ENCODE measurements at regions not wholly inside any gene's neighbourhood (a gene's known extent, or its start where the extent isn't known, plus 50 kb on each side); places are given as distances from the start of the nearest gene placed in this dataset.

DNA sequence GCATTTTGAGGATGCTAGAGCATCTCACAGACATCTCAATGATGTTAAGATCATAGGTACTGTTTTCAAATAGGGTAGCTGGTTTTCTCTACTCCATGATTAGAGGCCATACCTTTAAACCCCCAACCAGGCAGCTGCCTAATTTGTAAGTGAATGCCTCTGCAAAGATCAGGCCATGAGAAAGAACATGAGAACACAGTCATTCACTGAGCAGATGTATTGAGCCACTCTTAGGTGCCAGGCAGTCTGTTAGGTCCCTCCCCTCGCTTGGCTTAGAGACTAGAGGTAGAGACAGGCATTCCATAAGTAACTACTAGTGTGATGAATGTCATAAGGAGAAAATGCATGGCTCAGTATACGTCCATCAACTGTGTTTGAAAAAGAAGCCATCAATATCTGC lies 410.0 kb downstream of the FGF9 start:
- no peaks in the 10 kb centered on the region for H4K20me1 ChIP-seq (ENCODE audit: insufficient read depth, low read length)
- H3K4me2 ChIP-seq (ENCODE audit: low read depth, low read length), result no peak overlapping the region
- H2BK15ac ChIP-seq (ENCODE audit: low read depth, low read length), result no peak overlapping the region
- H4K91ac ChIP-seq (ENCODE audit: insufficient read depth, low read depth, low read length), result peak overlapping the region; percentile 1; the same call in 1 of the 2 replicates
- no peak overlapping the region for H3K4ac ChIP-seq (ENCODE audit: low read depth, low read length)
- peaks cover 3% of the 10 kb centered on the region; the same call in 1 of the 2 replicates for H3K4me1 ChIP-seq (ENCODE audit: control insufficient read depth, insufficient read depth, low read length)
- no peak for ATAC-seq (ENCODE audit: low read depth)
- H3K9ac ChIP-seq (ENCODE audit: low read depth, low read length), result no peak overlapping the region
- no peak overlapping the region for H2BK5ac ChIP-seq (ENCODE audit: low read depth, low read length, poor library complexity, severe bottlenecking)
- H3K23ac ChIP-seq (ENCODE audit: low read depth, low read length), result no peak overlapping the region
- H3K36me3 ChIP-seq (ENCODE audit: control insufficient read depth, insufficient read depth, low read length), result no peaks in the 10 kb centered on the region
- intact Hi-C loops (cut with micrococcal nuclease), result no loop called here
- H3K27me3 ChIP-seq (ENCODE audit: control insufficient read depth, insufficient read depth, low read length), result peaks cover 1% of the 10 kb centered on the region
- no CpG with 5 or more reads among the region's 2 CpGs for WGBS, 2 experiments (ENCODE audit: extremely low coverage in 2 of 2, insufficient read length in 1 of 2)
- H2AK5ac ChIP-seq (ENCODE audit: low read depth, low read length), result no peak overlapping the region
- H3K56ac ChIP-seq (ENCODE audit: extremely low read depth, insufficient read depth, low read length), result no peak overlapping the region
- CTCF ChIA-PET, result no interaction called here
- H2AK9ac ChIP-seq (replicated peaks; ENCODE audit: low read depth, low read length, poor library complexity), result no peak overlapping the region
- POLR2A ChIA-PET (ENCODE audit: unreplicated experiment), result no interaction called here
- H4K5ac ChIP-seq (ENCODE audit: low read depth, low read length), result no peak overlapping the region
- dilution Hi-C loops (cut with HindIII; ENCODE audit: low sequenced_read_pairs, unreplicated experiment), result no loop called here
- H3K9me3 ChIP-seq (ENCODE audit: control insufficient read depth, insufficient read depth, low read length), result no peaks in the 10 kb centered on the region
- no peak overlapping the region for H3K18ac ChIP-seq (ENCODE audit: low read depth, low read length)
- H2BK20ac ChIP-seq (ENCODE audit: low read depth, low read length), result peak overlapping the region; percentile 8; the same call in 1 of the 2 replicates
- H3K14ac ChIP-seq (replicated peaks; ENCODE audit: low read depth, low read length), result no peak overlapping the region
- no TSS peak for BruUV-seq (replicated peaks)
- H2AFZ ChIP-seq (replicated peaks; ENCODE audit: low read length, poor library complexity), result no peak overlapping the region
- H2BK120ac ChIP-seq (ENCODE audit: low read depth, low read length), result no peak overlapping the region
- H4K8ac ChIP-seq (ENCODE audit: low read depth in 2 of 2, low read length in 2 of 2), result no peak overlapping the region
- DNase-seq, result no peak
- no peak overlapping the region for H3K27ac ChIP-seq (ENCODE audit: insufficient read depth, low read length)
- no peaks in the 10 kb centered on the region for H3K79me1 ChIP-seq (ENCODE audit: low read depth in 1 of 2, low read length in 2 of 2)
- no peak overlapping the region for H3K4me3 ChIP-seq (ENCODE audit: insufficient read depth, low read depth, low read length)
- no peaks in the 10 kb centered on the region for H3K9me1 ChIP-seq (ENCODE audit: insufficient read depth, low read length)
- in situ Hi-C loops (cut with MboI; ENCODE audit: low sequenced_read_pairs), result no loop called here
- TF ChIP-seq MAFK (IDR thresholded peaks at IDR 0.05; ENCODE audit: low read depth, low read length) (no peak), BHLHE40 (IDR thresholded peaks at IDR 0.05; ENCODE audit: low read depth, low read length) (no peak), RFX5 (IDR thresholded peaks at IDR 0.05; ENCODE audit: low read depth, low read length) (no peak), FOS (IDR thresholded peaks at IDR 0.05; ENCODE audit: low read depth, low read length) (no peak), MXI1 (IDR thresholded peaks at IDR 0.05; ENCODE audit: borderline replicate concordance, low read depth, low read length) (no peak), MAZ (IDR thresholded peaks at IDR 0.05; ENCODE audit: borderline replicate concordance, low read depth, low read length) (no peak), POLR2A (IDR thresholded peaks at IDR 0.05; ENCODE audit: low read depth, low read length) (no peak), CEBPB (IDR thresholded peaks at IDR 0.05; ENCODE audit: low read depth, low read length) (no peak), RAD21 (IDR thresholded peaks at IDR 0.05; ENCODE audit: low read length) (no peak), CHD1 (IDR thresholded peaks at IDR 0.05; ENCODE audit: low read depth, low read length) (no peak), RCOR1 (IDR thresholded peaks at IDR 0.05; ENCODE audit: insufficient replicate concordance, low read length) (no peak), SMC3 (IDR thresholded peaks at IDR 0.05; ENCODE audit: low read depth, low read length) (no peak), NFE2L2 (IDR thresholded peaks at IDR 0.05; ENCODE audit: low read depth, low read length) (no peak)
- TF ChIP-seq, protein P1, sequence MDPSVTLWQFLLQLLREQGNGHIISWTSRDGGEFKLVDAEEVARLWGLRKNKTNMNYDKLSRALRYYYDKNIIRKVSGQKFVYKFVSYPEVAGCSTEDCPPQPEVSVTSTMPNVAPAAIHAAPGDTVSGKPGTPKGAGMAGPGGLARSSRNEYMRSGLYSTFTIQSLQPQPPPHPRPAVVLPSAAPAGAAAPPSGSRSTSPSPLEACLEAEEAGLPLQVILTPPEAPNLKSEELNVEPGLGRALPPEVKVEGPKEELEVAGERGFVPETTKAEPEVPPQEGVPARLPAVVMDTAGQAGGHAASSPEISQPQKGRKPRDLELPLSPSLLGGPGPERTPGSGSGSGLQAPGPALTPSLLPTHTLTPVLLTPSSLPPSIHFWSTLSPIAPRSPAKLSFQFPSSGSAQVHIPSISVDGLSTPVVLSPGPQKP (IDR thresholded peaks at IDR 0.05; ENCODE audit: borderline replicate concordance, low read depth, low read length), result no peak
- TF ChIP-seq, protein P2, sequence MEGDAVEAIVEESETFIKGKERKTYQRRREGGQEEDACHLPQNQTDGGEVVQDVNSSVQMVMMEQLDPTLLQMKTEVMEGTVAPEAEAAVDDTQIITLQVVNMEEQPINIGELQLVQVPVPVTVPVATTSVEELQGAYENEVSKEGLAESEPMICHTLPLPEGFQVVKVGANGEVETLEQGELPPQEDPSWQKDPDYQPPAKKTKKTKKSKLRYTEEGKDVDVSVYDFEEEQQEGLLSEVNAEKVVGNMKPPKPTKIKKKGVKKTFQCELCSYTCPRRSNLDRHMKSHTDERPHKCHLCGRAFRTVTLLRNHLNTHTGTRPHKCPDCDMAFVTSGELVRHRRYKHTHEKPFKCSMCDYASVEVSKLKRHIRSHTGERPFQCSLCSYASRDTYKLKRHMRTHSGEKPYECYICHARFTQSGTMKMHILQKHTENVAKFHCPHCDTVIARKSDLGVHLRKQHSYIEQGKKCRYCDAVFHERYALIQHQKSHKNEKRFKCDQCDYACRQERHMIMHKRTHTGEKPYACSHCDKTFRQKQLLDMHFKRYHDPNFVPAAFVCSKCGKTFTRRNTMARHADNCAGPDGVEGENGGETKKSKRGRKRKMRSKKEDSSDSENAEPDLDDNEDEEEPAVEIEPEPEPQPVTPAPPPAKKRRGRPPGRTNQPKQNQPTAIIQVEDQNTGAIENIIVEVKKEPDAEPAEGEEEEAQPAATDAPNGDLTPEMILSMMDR (conservative IDR thresholded peaks at IDR 0.05; ENCODE audit: low read depth, low read length), result no peak
- TF ChIP-seq, protein P3, sequence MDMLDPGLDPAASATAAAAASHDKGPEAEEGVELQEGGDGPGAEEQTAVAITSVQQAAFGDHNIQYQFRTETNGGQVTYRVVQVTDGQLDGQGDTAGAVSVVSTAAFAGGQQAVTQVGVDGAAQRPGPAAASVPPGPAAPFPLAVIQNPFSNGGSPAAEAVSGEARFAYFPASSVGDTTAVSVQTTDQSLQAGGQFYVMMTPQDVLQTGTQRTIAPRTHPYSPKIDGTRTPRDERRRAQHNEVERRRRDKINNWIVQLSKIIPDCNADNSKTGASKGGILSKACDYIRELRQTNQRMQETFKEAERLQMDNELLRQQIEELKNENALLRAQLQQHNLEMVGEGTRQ (IDR thresholded peaks at IDR 0.05; ENCODE audit: low read depth, low read length), result no peak
